ENCODE measurements at regions not wholly inside any gene's neighbourhood (a gene's known extent, or its start where the extent isn't known, plus 50 kb on each side); places are given as distances from the start of the nearest gene placed in this dataset.

- no peak for TF ChIP-seq POLR2A (IDR thresholded peaks at IDR 0.05; ENCODE audit: low read length)
- no peak for TF ChIP-seq GATA1 (IDR thresholded peaks at IDR 0.05; ENCODE audit: low read depth, low read length)
These were observed 53.4 kb upstream of the PTHLH start for GRCh38 chr12:28025821-28026505.

All from erythroblast (primary cell).